ENCODE measurements at regions not wholly inside any gene's neighbourhood (a gene's known extent, or its start where the extent isn't known, plus 50 kb on each side); places are given as distances from the start of the nearest gene placed in this dataset.
"Not testable (repeated sequence)": the region's sequence is repeated elsewhere in the genome, so short reads cannot be mapped to it uniquely, and the experiment has no call there.

DNA sequence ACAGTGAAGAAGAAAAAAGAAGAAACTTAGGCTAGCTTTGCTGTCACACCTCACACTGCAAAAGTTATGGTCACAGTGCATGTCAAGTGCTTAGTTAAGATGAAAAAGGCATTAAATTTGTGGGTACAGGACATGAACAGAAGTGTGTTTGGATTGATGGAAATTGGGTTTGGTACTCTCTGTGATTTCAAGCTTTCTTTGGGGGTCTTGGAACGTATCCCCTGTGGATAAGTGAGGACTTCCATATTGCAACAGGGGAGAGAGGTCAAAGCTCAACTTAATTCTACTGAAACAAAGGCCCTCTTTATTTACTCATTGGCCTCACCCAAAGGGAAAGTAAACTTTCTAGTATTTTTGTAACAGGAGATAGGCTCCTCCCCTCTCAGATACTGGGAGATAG is 138.3 kb upstream of the FUT9 start:
- intact Hi-C loops (cut with DNase I; ENCODE audit: low total_unique reads): no loop called here
- no peak overlapping the region for H3K4me3 ChIP-seq
- peaks cover 0 to 7% (median 0%) of the 10 kb centered on the region in 4 donors for H3K4me1 ChIP-seq
- no peak overlapping the region for H3K27ac ChIP-seq
- 8 to 47% (median 24%) methylated on average over 1 of the region's 1 CpG for WGBS, 5 donors
- H3K36me3 ChIP-seq: no peaks in the 10 kb centered on the region
- DNase-seq: no peak
- no peaks in the 10 kb centered on the region for H3K9me3 ChIP-seq
- no peak for TF ChIP-seq POLR2A (IDR thresholded peaks at IDR 0.05)
- H3K27me3 ChIP-seq: no peaks in the 10 kb centered on the region

DNA sequence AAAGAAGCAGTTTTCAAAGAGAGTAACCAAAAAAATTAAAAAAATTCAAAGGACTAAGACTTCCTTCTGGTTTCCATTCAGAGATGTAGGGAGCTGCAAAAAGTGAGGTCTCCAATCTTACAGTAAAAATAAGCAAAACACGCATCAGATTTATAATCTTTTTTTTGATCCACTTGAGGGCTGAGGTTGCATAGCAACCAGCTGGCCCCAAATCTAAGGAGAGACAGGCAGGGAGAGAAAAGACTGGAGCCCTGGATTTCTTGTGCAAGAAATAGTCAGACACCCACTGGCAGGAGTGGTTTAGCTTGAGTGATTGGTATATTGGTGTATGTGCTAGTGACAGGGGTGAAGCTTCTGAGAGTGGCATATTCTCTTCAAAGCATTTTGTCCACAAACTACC is 135.9 kb upstream of the FUT9 start:
- Histone ChIP-seq H3K4me1 (peaks cover 0 to 7% (median 0%) of the 10 kb centered on the region in 4 donors), H3K27me3 (no peaks in the 10 kb centered on the region), H3K4me3 (no peak overlapping the region), H3K9me3 (no peaks in the 10 kb centered on the region), H3K36me3 (no peaks in the 10 kb centered on the region), H3K27ac (no peak overlapping the region)
- TF ChIP-seq POLR2A (IDR thresholded peaks at IDR 0.05) (no peak), EP300 (IDR thresholded peaks at IDR 0.05) (no peak), POLR2AphosphoS5 (IDR thresholded peaks at IDR 0.05) (no peak)
- TF ChIP-seq, protein P1, sequence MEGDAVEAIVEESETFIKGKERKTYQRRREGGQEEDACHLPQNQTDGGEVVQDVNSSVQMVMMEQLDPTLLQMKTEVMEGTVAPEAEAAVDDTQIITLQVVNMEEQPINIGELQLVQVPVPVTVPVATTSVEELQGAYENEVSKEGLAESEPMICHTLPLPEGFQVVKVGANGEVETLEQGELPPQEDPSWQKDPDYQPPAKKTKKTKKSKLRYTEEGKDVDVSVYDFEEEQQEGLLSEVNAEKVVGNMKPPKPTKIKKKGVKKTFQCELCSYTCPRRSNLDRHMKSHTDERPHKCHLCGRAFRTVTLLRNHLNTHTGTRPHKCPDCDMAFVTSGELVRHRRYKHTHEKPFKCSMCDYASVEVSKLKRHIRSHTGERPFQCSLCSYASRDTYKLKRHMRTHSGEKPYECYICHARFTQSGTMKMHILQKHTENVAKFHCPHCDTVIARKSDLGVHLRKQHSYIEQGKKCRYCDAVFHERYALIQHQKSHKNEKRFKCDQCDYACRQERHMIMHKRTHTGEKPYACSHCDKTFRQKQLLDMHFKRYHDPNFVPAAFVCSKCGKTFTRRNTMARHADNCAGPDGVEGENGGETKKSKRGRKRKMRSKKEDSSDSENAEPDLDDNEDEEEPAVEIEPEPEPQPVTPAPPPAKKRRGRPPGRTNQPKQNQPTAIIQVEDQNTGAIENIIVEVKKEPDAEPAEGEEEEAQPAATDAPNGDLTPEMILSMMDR (IDR thresholded peaks at IDR 0.05): no peak
- intact Hi-C loops (cut with DNase I; ENCODE audit: low total_unique reads): no loop called here
- 56 to 83% (median 75%) methylated on average over 1 of the region's 1 CpG for whole genome bisulfite sequencing, 5 donors
- DNase-seq: no peak

- H3K36me3 ChIP-seq: no peaks in the 10 kb centered on the region
- H3K27ac ChIP-seq: no peak overlapping the region
- peaks cover 0 to 7% (median 0%) of the 10 kb centered on the region in 4 donors for H3K4me1 ChIP-seq
- intact Hi-C loops (cut with DNase I; ENCODE audit: low total_unique reads): no loop called here
- no peak overlapping the region for H3K4me3 ChIP-seq
- DNase-seq: peak in 1 of 2 donors; percentile 25
- H3K9me3 ChIP-seq: no peaks in the 10 kb centered on the region
- 79 to 91% (median 88%) methylated on average over 4 of the region's 4 CpGs for WGBS, 5 donors
- no peak for TF ChIP-seq EP300 (IDR thresholded peaks at IDR 0.05)
- TF ChIP-seq POLR2AphosphoS5 (IDR thresholded peaks at IDR 0.05): no peak
- TF ChIP-seq POLR2A (IDR thresholded peaks at IDR 0.05): no peak
- TF ChIP-seq, protein P1 (IDR thresholded peaks at IDR 0.05): no peak
- H3K27me3 ChIP-seq: no peaks in the 10 kb centered on the region
Observed at GRCh38 chr6:95882371-95882770, 133.4 kb upstream of the FUT9 start.

- H3K36me3 ChIP-seq: not testable (repeated sequence)
Observed at GRCh38 chr6:95888711-95889110, 127.1 kb upstream of the FUT9 start.

DNA sequence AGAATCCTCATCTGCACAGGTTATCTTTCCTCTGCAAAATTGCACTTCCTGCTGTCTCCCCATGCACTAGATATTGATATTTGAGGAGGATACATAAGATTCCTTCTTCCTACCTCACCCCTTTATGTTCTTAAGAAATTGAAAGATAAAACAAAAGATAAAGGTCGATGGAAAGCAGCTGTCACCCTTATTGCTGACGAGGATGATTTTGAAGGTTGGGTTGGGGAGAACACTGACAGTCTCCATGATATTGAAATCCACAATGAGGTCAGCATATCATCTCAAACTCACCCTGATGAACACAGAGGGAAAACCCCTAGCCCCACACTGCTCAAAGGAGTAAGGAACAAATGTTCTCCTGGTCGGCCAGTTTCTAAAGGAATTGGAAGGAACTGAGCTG is 110.6 kb upstream of the FUT9 start:
- no peak for TF ChIP-seq EP300 (IDR thresholded peaks at IDR 0.05)
- no peak for TF ChIP-seq POLR2A (IDR thresholded peaks at IDR 0.05)
- TF ChIP-seq POLR2AphosphoS5 (IDR thresholded peaks at IDR 0.05): no peak
- TF ChIP-seq, protein P1 (IDR thresholded peaks at IDR 0.05): no peak
- intact Hi-C loops (cut with DNase I; ENCODE audit: low total_unique reads): no loop called here

More at GRCh38 chr6:95888711-95889110, 127.1 kb upstream of the FUT9 start:
- intact Hi-C loops (cut with DNase I; ENCODE audit: low total_unique reads); H3K4me3 ChIP-seq; H3K27me3 ChIP-seq; H3K4me1 ChIP-seq; DNase-seq; H3K9me3 ChIP-seq; H3K27ac ChIP-seq: not testable (repeated sequence)
- 93 to 96% (median 94%) methylated on average over 2 of the region's 2 CpGs for WGBS, 5 donors

More for the DNA sequence above, 110.6 kb upstream of the FUT9 start:
- Histone ChIP-seq H3K4me3 (no peak overlapping the region), H3K27ac (no peak overlapping the region), H3K27me3 (no peaks in the 10 kb centered on the region), H3K36me3 (no peaks in the 10 kb centered on the region), H3K4me1 (no peaks in the 10 kb centered on the region), H3K9me3 (no peaks in the 10 kb centered on the region)
- DNase-seq: no peak
- WGBS, 5 donors: 54 to 69% (median 60%) methylated on average over 3 of the region's 3 CpGs

All from stomach (tissue), 8 donors.